HCT116 (cell line): ENCODE measurements at regions not wholly inside any gene's neighbourhood (a gene's known extent, or its start where the extent isn't known, plus 50 kb on each side); places are given as distances from the start of the nearest gene placed in this dataset.

Experiments
- ATAC-seq: fragments of 200-7000 bp; cut with Tn5 transposase; 2 replicates; pipeline ENCODE4 v1.9.1; 2020; ENCODE audit warnings: mild to moderate bottlenecking, moderate library complexity
- BruUV-seq: library from RNA; stranded (reverse); fragments of 400-500 nt; replicated peaks from 2 replicates; lab custom pipeline; 2021; lab: Mats Ljungman, UMichigan
- CTCF ChIA-PET: fragments of 300-600 bp; sonication (Branson Sonifier 250); formaldehyde crosslinking; loops from one replicate; lab custom pipeline; 2021; ENCODE audit warnings: antibody characterized with exemption; lab: Charles Lee
- POLR2A ChIA-PET: fragments of 300-600, 350-600 bp; sonication (Branson Sonifier 250); formaldehyde crosslinking; loops from one replicate; lab custom pipeline; 2021; ENCODE audit warnings: antibody characterized with exemption; lab: Charles Lee
- RAD21 ChIA-PET, 2 experiments: fragments of 300-600 bp; sonication (Branson Sonifier 250); formaldehyde crosslinking; loops; one replicate each; lab custom pipeline; 2023; ENCODE audit warnings: low total read pairs in 2 of 2; ENCODE audit not compliant: uncharacterized antibody in 2 of 2, unreplicated experiment in 2 of 2, low non-redundant PET in 1 of 2; lab: Charles Lee
- DNase-seq: peaks from one replicate; pipeline ENCODE4 v3.0.0-alpha.2; 2010; ENCODE audit warnings: low read depth, low spot score
- H2AFZ ChIP-seq: fragments of 200-600 bp; shearing (Covaris generic), sonication (generic); 2 replicates; pipeline ENCODE4 v1.6.1; 2017; ENCODE audit warnings: low read depth, mixed run types, mixed read lengths, antibody characterized with exemption, low read length; ENCODE audit not compliant: poor library complexity, severe bottlenecking
- H3K27ac ChIP-seq: 2 replicates; pipeline ENCODE4 v1.5.1; 2012; ENCODE audit warnings: low read depth, low read length
- H3K27me3 ChIP-seq: fragments of 200-600 bp; sonication (generic); 2 replicates; pipeline ENCODE4 v1.6.1; 2016; ENCODE audit warnings: mixed run types, low read length, mixed read lengths; ENCODE audit not compliant: insufficient read depth
- H3K36me3 ChIP-seq, 2 experiments: fragments of 200-500 bp in 1 of 2; fragments of 200-600 bp in 1 of 2; sonication (Bioruptor generic) in 1 of 2; sonication (generic) in 1 of 2; 2 replicates each; pipeline versions ENCODE4 v1.5.1 to v1.6.1; 2014 to 2016; ENCODE audit warnings: low read length in 2 of 2, inconsistent platforms in 1 of 2, mixed read lengths in 1 of 2, mixed run types in 1 of 2; ENCODE audit not compliant: insufficient read depth in 2 of 2, control insufficient read depth in 1 of 2
- H3K4me1 ChIP-seq, 2 experiments: fragments of 200-600 bp in 1 of 2; sonication (generic) in 1 of 2; 2 replicates each; pipeline versions ENCODE4 v1.5.1 to v1.6.1; 2012 to 2017; ENCODE audit warnings: low read length in 2 of 2, inconsistent platforms in 1 of 2, mild to moderate bottlenecking in 1 of 2, mixed read lengths in 1 of 2, mixed run types in 1 of 2, moderate library complexity in 1 of 2; ENCODE audit not compliant: insufficient read depth in 2 of 2, control insufficient read depth in 1 of 2
- H3K4me2 ChIP-seq: fragments of 200-600 bp; sonication (generic); 2 replicates; pipeline ENCODE4 v1.6.1; 2017; ENCODE audit warnings: mixed run types, low read length, mixed read lengths
- H3K4me3 ChIP-seq, 2 experiments: fragments of 200-600 bp in 1 of 2; sonication (generic) in 1 of 2; replicated peaks in 1 of 2; 2 replicates each; pipeline ENCODE4 v1.5.1; 2011 to 2016; ENCODE audit warnings: low read length in 2 of 2, control low read depth in 1 of 2, low read depth in 1 of 2, mild to moderate bottlenecking in 1 of 2, mixed read lengths in 1 of 2, mixed run types in 1 of 2
- H3K79me2 ChIP-seq: fragments of 200-600 bp; sonication (generic); 2 replicates; pipeline ENCODE4 v1.6.1; 2017; ENCODE audit warnings: mild to moderate bottlenecking, mixed run types, low read length, moderate library complexity, mixed read lengths; ENCODE audit not compliant: insufficient read depth
- H3K9ac ChIP-seq: fragments of 200-600 bp; sonication (generic); 2 replicates; pipeline ENCODE4 v1.6.1; 2016; ENCODE audit warnings: low read length, mixed read lengths
- H3K9me2 ChIP-seq: fragments of 200-600 bp; sonication (generic), shearing (Covaris generic); 2 replicates; pipeline ENCODE4 v1.6.1; 2017; ENCODE audit warnings: mixed run types, mild to moderate bottlenecking, moderate library complexity; ENCODE audit not compliant: insufficient read depth
- H3K9me3 ChIP-seq, 2 experiments: fragments of 200-500 bp in 1 of 2; fragments of 200-600 bp in 1 of 2; sonication (Bioruptor generic) in 1 of 2; sonication (generic) in 1 of 2; 2 replicates each; pipeline ENCODE4 v1.6.1; 2014 to 2017; ENCODE audit warnings: low read length in 2 of 2, mixed read lengths in 2 of 2, inconsistent platforms in 1 of 2, low read depth in 1 of 2, mild to moderate bottlenecking in 1 of 2, mixed run types in 1 of 2, moderate library complexity in 1 of 2; ENCODE audit not compliant: control insufficient read depth in 1 of 2, insufficient read depth in 1 of 2
- H4K20me1 ChIP-seq: fragments of 200-600 bp; sonication (generic), shearing (Covaris generic); 2 replicates; pipeline ENCODE4 v1.6.1; 2017; ENCODE audit warnings: mixed run types, mild to moderate bottlenecking, moderate library complexity; ENCODE audit not compliant: insufficient read depth
- CBX3 ChIP-seq: IDR thresholded peaks from 2 replicates; pipeline ENCODE4 v1.6.1; 2012; ENCODE audit warnings: low read depth
- EGR1 ChIP-seq: IDR thresholded peaks from 2 replicates; pipeline ENCODE4 v1.6.1; 2012; ENCODE audit warnings: low read depth
- EZH2phosphoT487 ChIP-seq: fragments of 200-600 bp; IDR thresholded peaks from 2 replicates; pipeline ENCODE4 v1.6.1; 2018; ENCODE audit warnings: antibody characterized with exemption, borderline replicate concordance
- JUND ChIP-seq: IDR thresholded peaks from 2 replicates; pipeline ENCODE4 v1.6.1; 2012
- POLR2A ChIP-seq: IDR thresholded peaks from 2 replicates; pipeline ENCODE4 v1.7.0; 2011; ENCODE audit warnings: borderline replicate concordance; ENCODE audit not compliant: insufficient read depth, insufficient read length; ENCODE audit errors: extremely low read depth
- SIN3A ChIP-seq: IDR thresholded peaks from 2 replicates; pipeline ENCODE4 v1.6.1; 2012; ENCODE audit warnings: low read depth
- SP1 ChIP-seq: IDR thresholded peaks from 2 replicates; pipeline ENCODE4 v1.6.1; 2012; ENCODE audit warnings: low read depth
- SRF ChIP-seq: IDR thresholded peaks from 2 replicates; pipeline ENCODE4 v1.6.1; 2012; ENCODE audit warnings: low read depth
- TCF7L2 ChIP-seq: IDR thresholded peaks from 2 replicates; pipeline ENCODE4 v1.7.0; 2011; ENCODE audit warnings: borderline replicate concordance, inconsistent platforms; ENCODE audit not compliant: insufficient read depth, insufficient read length; ENCODE audit errors: extremely low read depth
- YY1 ChIP-seq: IDR thresholded peaks from 2 replicates; pipeline ENCODE4 v1.6.1; 2011; ENCODE audit warnings: low read length, low read depth, moderate library complexity, mild to moderate bottlenecking; ENCODE audit not compliant: insufficient replicate concordance; ENCODE audit errors: extremely low read depth
- ZFX ChIP-seq: fragments of 450-650 bp; IDR thresholded peaks from 2 replicates; pipeline ENCODE4 v1.6.1; 2017
- ZNF274 ChIP-seq: fragments of 200-500 bp; sonication (Bioruptor generic); IDR thresholded peaks from 2 replicates; pipeline ENCODE4 v1.6.1; 2014; ENCODE audit warnings: mild to moderate bottlenecking, low read depth, low read length, inconsistent platforms
- intact Hi-C: fragments of 100-400 bp; cut with micrococcal nuclease; formaldehyde crosslinking; loops from 2 replicates; pipeline ENCODE4 v1.10.0; 2022
- TF ChIP-seq, protein P1 (sequence below): IDR thresholded peaks from 2 replicates; pipeline ENCODE4 v1.6.1; 2012
- TF ChIP-seq, protein P2 (sequence below): IDR thresholded peaks from 2 replicates; pipeline ENCODE4 v1.6.1; 2011; ENCODE audit warnings: mild to moderate bottlenecking, low read length, moderate library complexity; ENCODE audit not compliant: insufficient replicate concordance; ENCODE audit errors: extremely low read depth
- TF ChIP-seq, protein P3 (sequence below): IDR thresholded peaks from 2 replicates; pipeline ENCODE4 v1.6.1; 2012; ENCODE audit warnings: low read depth

DNA sequence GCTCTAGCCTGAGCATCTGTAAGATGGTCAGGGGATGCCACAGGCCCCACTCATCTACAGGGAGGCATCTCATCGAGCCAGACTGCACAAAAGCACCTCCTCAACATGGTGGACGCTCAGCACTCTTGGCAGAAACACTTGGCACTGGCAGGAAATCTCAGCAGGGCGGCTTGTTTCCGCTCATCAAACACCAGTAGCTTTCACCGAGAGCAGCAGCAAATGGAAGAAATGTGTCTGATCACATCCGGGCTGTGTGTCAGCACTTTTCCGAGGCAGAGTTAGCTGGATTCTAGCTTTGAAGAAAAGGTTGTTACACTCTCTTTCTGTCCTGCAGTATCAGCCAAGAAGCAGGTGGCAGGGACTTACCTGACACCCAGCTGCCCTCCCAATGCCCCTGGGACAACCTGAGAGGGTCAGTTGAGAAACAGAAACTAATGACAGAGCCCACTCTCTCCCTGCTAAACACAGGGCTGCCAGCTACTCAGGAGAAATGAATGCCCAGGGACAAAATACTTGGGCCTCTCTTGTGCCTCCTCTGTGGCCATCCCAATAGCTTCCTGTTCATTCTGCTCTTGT, 68.9 kb upstream of the FZD7 start:
- intact Hi-C loops, result loop anchor here (1.0 kb wide), 1 partner anchor 214 kb away; no protein-coding TSS in a partner anchor
- ChIA-PET POLR2A (no interaction called here), RAD21 (no interaction called here), CTCF (no interaction called here)
- BruUV-seq, result no TSS peak
- Histone ChIP-seq H3K9ac (no peak overlapping the region), H3K4me2 (no peak overlapping the region), H4K20me1 (no peaks in the 10 kb centered on the region), H3K9me2 (no peaks in the 10 kb centered on the region), H3K4me3 (no peak overlapping the region), H3K36me3 (no peaks in the 10 kb centered on the region), H3K9me3 (no peaks in the 10 kb centered on the region), H2AFZ (no peak overlapping the region), H3K27ac (no peak overlapping the region), H3K27me3 (peaks cover 1% of the 10 kb centered on the region; the same call in 1 of the 2 replicates), H3K4me1 (no peaks in the 10 kb centered on the region), H3K79me2 (no peaks in the 10 kb centered on the region)
- TF ChIP-seq SIN3A (no peak), CBX3 (no peak), JUND (no peak), SRF (no peak), TCF7L2 (no peak), POLR2A (no peak), SP1 (no peak), ZFX (no peak), EZH2phosphoT487 (no peak), ZNF274 (no peak), EGR1 (no peak), YY1 (no peak)
- TF ChIP-seq, protein P1, sequence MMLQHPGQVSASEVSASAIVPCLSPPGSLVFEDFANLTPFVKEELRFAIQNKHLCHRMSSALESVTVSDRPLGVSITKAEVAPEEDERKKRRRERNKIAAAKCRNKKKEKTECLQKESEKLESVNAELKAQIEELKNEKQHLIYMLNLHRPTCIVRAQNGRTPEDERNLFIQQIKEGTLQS, result no peak
- TF ChIP-seq, protein P2, sequence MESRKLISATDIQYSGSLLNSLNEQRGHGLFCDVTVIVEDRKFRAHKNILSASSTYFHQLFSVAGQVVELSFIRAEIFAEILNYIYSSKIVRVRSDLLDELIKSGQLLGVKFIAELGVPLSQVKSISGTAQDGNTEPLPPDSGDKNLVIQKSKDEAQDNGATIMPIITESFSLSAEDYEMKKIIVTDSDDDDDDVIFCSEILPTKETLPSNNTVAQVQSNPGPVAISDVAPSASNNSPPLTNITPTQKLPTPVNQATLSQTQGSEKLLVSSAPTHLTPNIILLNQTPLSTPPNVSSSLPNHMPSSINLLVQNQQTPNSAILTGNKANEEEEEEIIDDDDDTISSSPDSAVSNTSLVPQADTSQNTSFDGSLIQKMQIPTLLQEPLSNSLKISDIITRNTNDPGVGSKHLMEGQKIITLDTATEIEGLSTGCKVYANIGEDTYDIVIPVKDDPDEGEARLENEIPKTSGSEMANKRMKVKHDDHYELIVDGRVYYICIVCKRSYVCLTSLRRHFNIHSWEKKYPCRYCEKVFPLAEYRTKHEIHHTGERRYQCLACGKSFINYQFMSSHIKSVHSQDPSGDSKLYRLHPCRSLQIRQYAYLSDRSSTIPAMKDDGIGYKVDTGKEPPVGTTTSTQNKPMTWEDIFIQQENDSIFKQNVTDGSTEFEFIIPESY, result no peak
- TF ChIP-seq, protein P3, sequence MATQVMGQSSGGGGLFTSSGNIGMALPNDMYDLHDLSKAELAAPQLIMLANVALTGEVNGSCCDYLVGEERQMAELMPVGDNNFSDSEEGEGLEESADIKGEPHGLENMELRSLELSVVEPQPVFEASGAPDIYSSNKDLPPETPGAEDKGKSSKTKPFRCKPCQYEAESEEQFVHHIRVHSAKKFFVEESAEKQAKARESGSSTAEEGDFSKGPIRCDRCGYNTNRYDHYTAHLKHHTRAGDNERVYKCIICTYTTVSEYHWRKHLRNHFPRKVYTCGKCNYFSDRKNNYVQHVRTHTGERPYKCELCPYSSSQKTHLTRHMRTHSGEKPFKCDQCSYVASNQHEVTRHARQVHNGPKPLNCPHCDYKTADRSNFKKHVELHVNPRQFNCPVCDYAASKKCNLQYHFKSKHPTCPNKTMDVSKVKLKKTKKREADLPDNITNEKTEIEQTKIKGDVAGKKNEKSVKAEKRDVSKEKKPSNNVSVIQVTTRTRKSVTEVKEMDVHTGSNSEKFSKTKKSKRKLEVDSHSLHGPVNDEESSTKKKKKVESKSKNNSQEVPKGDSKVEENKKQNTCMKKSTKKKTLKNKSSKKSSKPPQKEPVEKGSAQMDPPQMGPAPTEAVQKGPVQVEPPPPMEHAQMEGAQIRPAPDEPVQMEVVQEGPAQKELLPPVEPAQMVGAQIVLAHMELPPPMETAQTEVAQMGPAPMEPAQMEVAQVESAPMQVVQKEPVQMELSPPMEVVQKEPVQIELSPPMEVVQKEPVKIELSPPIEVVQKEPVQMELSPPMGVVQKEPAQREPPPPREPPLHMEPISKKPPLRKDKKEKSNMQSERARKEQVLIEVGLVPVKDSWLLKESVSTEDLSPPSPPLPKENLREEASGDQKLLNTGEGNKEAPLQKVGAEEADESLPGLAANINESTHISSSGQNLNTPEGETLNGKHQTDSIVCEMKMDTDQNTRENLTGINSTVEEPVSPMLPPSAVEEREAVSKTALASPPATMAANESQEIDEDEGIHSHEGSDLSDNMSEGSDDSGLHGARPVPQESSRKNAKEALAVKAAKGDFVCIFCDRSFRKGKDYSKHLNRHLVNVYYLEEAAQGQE, result no peak
- ATAC-seq, result no peak
- DNase-seq, result no peak
